K562 (cell line): ENCODE measurements at regions not wholly inside any gene's neighbourhood (a gene's known extent, or its start where the extent isn't known, plus 50 kb on each side); places are given as distances from the start of the nearest gene placed in this dataset.

Source experiments
- ATF4 ChIP-seq: fragments of 450-650 bp; formaldehyde crosslinking; IDR thresholded peaks from 2 replicates; pipeline ENCODE4 v1.4.0; 2022; ENCODE audit warnings: mild to moderate bottlenecking, moderate library complexity
- CBX1 ChIP-seq: sonication (generic); IDR thresholded peaks from 2 replicates; pipeline ENCODE4 v1.6.1; 2016; ENCODE audit warnings: antibody characterized with exemption, low read depth, mild to moderate bottlenecking
- CEBPG ChIP-seq, 3 experiments: fragments of 200-800 bp in 1 of 3; sonication (Bioruptor generic) in 1 of 3; sonication (generic) in 1 of 3; formaldehyde crosslinking in 1 of 3; IDR thresholded peaks in 2 of 3; conservative IDR thresholded peaks in 1 of 3; 2 replicates each; pipeline versions ENCODE4 v1.6.1 to v1.8.0; 2016 to 2022; ENCODE audit warnings: missing compliant biosample characterization in 2 of 3, missing genetic modification characterization in 2 of 3, mild to moderate bottlenecking in 1 of 3, missing genetic modification reagents in 1 of 3
- CHD4 ChIP-seq: fragments of 200-600 bp; sonication (generic); IDR thresholded peaks from 3 replicates; pipeline ENCODE4 v1.6.1; 2012; ENCODE audit warnings: low read depth, mild to moderate bottlenecking, mixed read lengths, low read length, inconsistent platforms; ENCODE audit not compliant: insufficient read depth, insufficient replicate concordance, poor library complexity, severe bottlenecking
- EHMT2 ChIP-seq: fragments of 450-650 bp; IDR thresholded peaks from 2 replicates; pipeline ENCODE4 v1.6.1; 2018; ENCODE audit warnings: antibody characterized with exemption
- ELF1 ChIP-seq: fragments of 200-800 bp; sonication (Bioruptor generic); IDR thresholded peaks from 2 replicates; pipeline ENCODE4 v1.6.1; 2016; ENCODE audit warnings: missing genetic modification characterization, missing compliant biosample characterization
- FOXA3 ChIP-seq, 2 experiments: fragments of 450-650 bp in 1 of 2; sonication (generic) in 1 of 2; formaldehyde crosslinking; IDR thresholded peaks in 1 of 2; conservative IDR thresholded peaks in 1 of 2; 2 replicates each; pipeline versions ENCODE4 v1.4.0 to v1.8.0; 2020 to 2022; ENCODE audit warnings: mild to moderate bottlenecking in 2 of 2, missing genetic modification reagents in 1 of 2
- KAT8 ChIP-seq: fragments of 450-650 bp; IDR thresholded peaks from 2 replicates; pipeline ENCODE4 v1.6.1; 2016; ENCODE audit warnings: low read depth, mild to moderate bottlenecking
- NELFE ChIP-seq: IDR thresholded peaks from 2 replicates; pipeline ENCODE4 v1.6.1; 2011; ENCODE audit warnings: mild to moderate bottlenecking; ENCODE audit not compliant: insufficient read depth, insufficient read length
- POLR2A ChIP-seq: fragments of 450-650 bp; conservative IDR thresholded peaks from 2 replicates; pipeline ENCODE4 v1.6.1; 2016
- SMARCE1 ChIP-seq: fragments of 450-650 bp; IDR thresholded peaks from 2 replicates; pipeline ENCODE4 v1.7.1; 2016; ENCODE audit warnings: mild to moderate bottlenecking
- SMC3 ChIP-seq: conservative IDR thresholded peaks from 2 replicates; pipeline ENCODE4 v1.6.1; 2011; ENCODE audit warnings: low read depth, low read length, improper control_type of control experiment; ENCODE audit not compliant: insufficient read depth
- SP2 ChIP-seq: IDR thresholded peaks from 2 replicates; pipeline ENCODE4 v1.6.1; 2011; ENCODE audit warnings: mild to moderate bottlenecking, low read depth, low read length, moderate library complexity; ENCODE audit not compliant: poor library complexity, severe bottlenecking; ENCODE audit errors: extremely low read depth
- TAF9B ChIP-seq: fragments of 450-650 bp; IDR thresholded peaks from 2 replicates; pipeline ENCODE4 v1.6.1; 2018; ENCODE audit warnings: mild to moderate bottlenecking; ENCODE audit not compliant: partially characterized antibody
- ZBTB7A ChIP-seq: IDR thresholded peaks from 2 replicates; pipeline ENCODE4 v1.6.1; 2011; ENCODE audit warnings: low read depth, mild to moderate bottlenecking, low read length, moderate library complexity, borderline replicate concordance; ENCODE audit not compliant: control insufficient read depth
- ZBTB9 ChIP-seq: fragments of 450-650 bp; formaldehyde crosslinking; IDR thresholded peaks from 2 replicates; pipeline ENCODE4 v1.4.0; 2020; ENCODE audit warnings: mild to moderate bottlenecking, moderate library complexity
- ZNF232 ChIP-seq: sonication (generic); formaldehyde crosslinking; IDR thresholded peaks from 2 replicates; pipeline ENCODE4 v1.8.0; 2022; ENCODE audit warnings: mild to moderate bottlenecking, missing genetic modification reagents
- ZNF41 ChIP-seq: fragments of 250-450 bp; sonication (Bioruptor Pico); conservative IDR thresholded peaks from 2 replicates; pipeline ENCODE4 v1.4.0; 2020; ENCODE audit warnings: mild to moderate bottlenecking
- TF ChIP-seq, protein P1 (sequence below): fragments of 250-450 bp; sonication (Bioruptor Pico); IDR thresholded peaks from 2 replicates; pipeline ENCODE4 v1.5.0; 2020; ENCODE audit warnings: mild to moderate bottlenecking
- TF ChIP-seq, protein P2 (sequence below), 3 experiments: IDR thresholded peaks in 2 of 3; conservative IDR thresholded peaks in 1 of 3; 2 replicates each; pipeline ENCODE4 v1.5.1; 2011 to 2012; ENCODE audit warnings: low read length in 3 of 3, mild to moderate bottlenecking in 3 of 3, control low read depth in 2 of 3, improper control_type of control experiment in 1 of 3, inconsistent platforms in 1 of 3, low read depth in 1 of 3, mixed read lengths in 1 of 3, moderate library complexity in 1 of 3; ENCODE audit not compliant: insufficient read depth in 2 of 3

- TF ChIP-seq ZBTB9 (CRISPR knock-in tag) (no peak; the same call in 1 of the 2 replicates), SP2 (no peak), POLR2A (peak; percentile 87), ZBTB7A (peak; percentile 50; the same call in 1 of the 2 replicates), KAT8 (no peak), SMC3 (no peak), CEBPG (CRISPR knock-in tag; IDR thresholded peaks at IDR 0.05) (no peak; the same call in 1 of the 2 replicates), CEBPG (tag; conservative IDR thresholded peaks at IDR 0.05 in 1 of 2, IDR thresholded peaks at IDR 0.05 in 1 of 2) (no peak), CHD4 (no peak), NELFE (no peak), FOXA3 (CRISPR knock-in tag; conservative IDR thresholded peaks at IDR 0.05 in 1 of 2, IDR thresholded peaks at IDR 0.05 in 1 of 2) (0 out of 4 replicates have a peak, but pooled peaks of 1 of the 2 experiments have one; percentile 53), ELF1 (peak; percentile 83), SMARCE1 (peak; percentile 64), ZNF232 (CRISPR knock-in tag) (no peak), TAF9B (peak; percentile 65), CBX1 (no peak), ZNF41 (no peak), EHMT2 (no peak), ATF4 (CRISPR knock-in tag) (no peak)
- TF ChIP-seq, protein P1, sequence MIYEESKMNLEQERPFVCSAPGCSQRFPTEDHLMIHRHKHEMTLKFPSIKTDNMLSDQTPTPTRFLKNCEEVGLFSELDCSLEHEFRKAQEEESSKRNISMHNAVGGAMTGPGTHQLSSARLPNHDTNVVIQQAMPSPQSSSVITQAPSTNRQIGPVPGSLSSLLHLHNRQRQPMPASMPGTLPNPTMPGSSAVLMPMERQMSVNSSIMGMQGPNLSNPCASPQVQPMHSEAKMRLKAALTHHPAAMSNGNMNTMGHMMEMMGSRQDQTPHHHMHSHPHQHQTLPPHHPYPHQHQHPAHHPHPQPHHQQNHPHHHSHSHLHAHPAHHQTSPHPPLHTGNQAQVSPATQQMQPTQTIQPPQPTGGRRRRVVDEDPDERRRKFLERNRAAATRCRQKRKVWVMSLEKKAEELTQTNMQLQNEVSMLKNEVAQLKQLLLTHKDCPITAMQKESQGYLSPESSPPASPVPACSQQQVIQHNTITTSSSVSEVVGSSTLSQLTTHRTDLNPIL (CRISPR knock-in tag) = no peak
- TF ChIP-seq, protein P2, sequence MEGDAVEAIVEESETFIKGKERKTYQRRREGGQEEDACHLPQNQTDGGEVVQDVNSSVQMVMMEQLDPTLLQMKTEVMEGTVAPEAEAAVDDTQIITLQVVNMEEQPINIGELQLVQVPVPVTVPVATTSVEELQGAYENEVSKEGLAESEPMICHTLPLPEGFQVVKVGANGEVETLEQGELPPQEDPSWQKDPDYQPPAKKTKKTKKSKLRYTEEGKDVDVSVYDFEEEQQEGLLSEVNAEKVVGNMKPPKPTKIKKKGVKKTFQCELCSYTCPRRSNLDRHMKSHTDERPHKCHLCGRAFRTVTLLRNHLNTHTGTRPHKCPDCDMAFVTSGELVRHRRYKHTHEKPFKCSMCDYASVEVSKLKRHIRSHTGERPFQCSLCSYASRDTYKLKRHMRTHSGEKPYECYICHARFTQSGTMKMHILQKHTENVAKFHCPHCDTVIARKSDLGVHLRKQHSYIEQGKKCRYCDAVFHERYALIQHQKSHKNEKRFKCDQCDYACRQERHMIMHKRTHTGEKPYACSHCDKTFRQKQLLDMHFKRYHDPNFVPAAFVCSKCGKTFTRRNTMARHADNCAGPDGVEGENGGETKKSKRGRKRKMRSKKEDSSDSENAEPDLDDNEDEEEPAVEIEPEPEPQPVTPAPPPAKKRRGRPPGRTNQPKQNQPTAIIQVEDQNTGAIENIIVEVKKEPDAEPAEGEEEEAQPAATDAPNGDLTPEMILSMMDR (IDR thresholded peaks at IDR 0.05 in 2 of 3, conservative IDR thresholded peaks at IDR 0.05 in 1 of 3; ENCODE audit: insufficient read depth in 2 of 3, low read depth in 1 of 3, low read length in 3 of 3) = no peak
Measured at GRCh38 chr1:65067491-65068201, 80.4 kb upstream of the AK4 start (continued).
